HepG2 (cell line): ENCODE measurements at regions not wholly inside any gene's neighbourhood (a gene's known extent, or its start where the extent isn't known, plus 50 kb on each side); places are given as distances from the start of the nearest gene placed in this dataset.

Experiments used
- ATAC-seq: fragments of 200-7000 bp; cut with Tn5 transposase; 3 replicates; pipeline ENCODE4 v1.9.1; 2020; ENCODE audit warnings: mild to moderate bottlenecking, moderate library complexity
- BruUV-seq: library from RNA; stranded (reverse); fragments of 400-500 nt; replicated peaks from 2 replicates; lab custom pipeline; 2021; lab: Mats Ljungman, UMichigan
- CTCF ChIA-PET: fragments of 300-600 bp; formaldehyde crosslinking; extraction: SDS; loops from one replicate; lab custom pipeline; 2021; ENCODE audit warnings: low total read pairs, inconsistent platforms, low intra/inter-chr PET ratio; lab: Yijun Ruan, JAX
- POLR2A ChIA-PET: fragments of 350-600 bp; sonication (Branson Sonifier 250); formaldehyde crosslinking; loops from one replicate; lab custom pipeline; 2020; ENCODE audit warnings: antibody characterized with exemption, inconsistent platforms; lab: Yijun Ruan, JAX
- DNase-seq: peaks from one replicate; pipeline ENCODE4 v3.0.0-alpha.2; 2015; ENCODE audit warnings: low spot score
- FAIRE-seq: peaks from 3 replicates; lab custom pipeline; 2011; peaks lifted over from hg19 to GRCh38; lab: Jason Lieb, UNC
- H2AFZ ChIP-seq: one replicate; pipeline ENCODE4 v1.6.1; 2011; ENCODE audit warnings: low read length, inconsistent platforms
- H3K27ac ChIP-seq: fragments of 300-600 bp; 3 replicates; pipeline ENCODE4 v1.8.0; 2011; ENCODE audit warnings: mixed run types, mild to moderate bottlenecking, mixed read lengths, low read length, inconsistent platforms; ENCODE audit not compliant: insufficient read depth; ENCODE audit errors: extremely low read length
- H3K27me3 ChIP-seq, 2 experiments: fragments of 200-600 bp in 1 of 2; 2 replicates in 1 of 2; 3 replicates in 1 of 2; pipeline versions ENCODE4 v1.6.0 to v1.8.0; 2011; ENCODE audit warnings: low read length in 2 of 2, mild to moderate bottlenecking in 2 of 2, moderate library complexity in 2 of 2, inconsistent platforms in 1 of 2; ENCODE audit not compliant: insufficient read depth in 2 of 2, control insufficient read depth in 1 of 2
- H3K36me3 ChIP-seq, 2 experiments: fragments of 200-600 bp in 1 of 2; replicated peaks in 1 of 2; 2 replicates in 1 of 2; 3 replicates in 1 of 2; pipeline versions ENCODE4 v1.5.1 to v1.8.0; 2011; ENCODE audit warnings: low read length in 2 of 2, inconsistent platforms in 1 of 2; ENCODE audit not compliant: insufficient read depth in 2 of 2, control insufficient read depth in 1 of 2
- H3K4me1 ChIP-seq: 2 replicates; pipeline ENCODE4 v1.5.1; 2012; ENCODE audit warnings: low read length, inconsistent platforms; ENCODE audit not compliant: insufficient read depth
- H3K4me2 ChIP-seq: 2 replicates; pipeline ENCODE4 v1.6.0; 2011; ENCODE audit warnings: low read depth, low read length, inconsistent platforms
- H3K4me3 ChIP-seq, 3 experiments: fragments of 200-600 bp in 1 of 3; sonication (generic), shearing (Covaris generic) in 1 of 3; replicated peaks in 1 of 3; 2 replicates each; pipeline ENCODE4 v1.5.1; 2011 to 2016; ENCODE audit warnings: low read length in 3 of 3, inconsistent platforms in 2 of 3, low read depth in 2 of 3, mild to moderate bottlenecking in 2 of 3, control low read depth in 1 of 3, mixed read lengths in 1 of 3; ENCODE audit not compliant: insufficient read depth in 1 of 3
- H3K79me2 ChIP-seq: one replicate; pipeline ENCODE4 v1.6.1; 2011; ENCODE audit warnings: low read length, inconsistent platforms; ENCODE audit not compliant: insufficient read depth
- H3K9ac ChIP-seq: 2 replicates; pipeline ENCODE4 v1.6.0; 2011; ENCODE audit warnings: mild to moderate bottlenecking, low read depth, low read length, inconsistent platforms; ENCODE audit not compliant: insufficient read depth
- H3K9me3 ChIP-seq: 2 replicates; pipeline ENCODE4 v1.5.1; 2012; ENCODE audit warnings: mild to moderate bottlenecking, low read length
- H4K20me1 ChIP-seq: 2 replicates; pipeline ENCODE4 v1.6.0; 2011; ENCODE audit warnings: inconsistent platforms, mild to moderate bottlenecking, low read length, moderate library complexity; ENCODE audit not compliant: insufficient read depth
- E2F1 ChIP-seq: sonication (generic); formaldehyde crosslinking; IDR thresholded peaks from 2 replicates; pipeline ENCODE4 v1.5.0; 2020; ENCODE audit warnings: missing genetic modification reagents
- FLYWCH1 ChIP-seq: sonication (generic); formaldehyde crosslinking; IDR thresholded peaks from 2 replicates; pipeline ENCODE4 v1.8.1; 2023; ENCODE audit warnings: mild to moderate bottlenecking, missing genetic modification reagents
- GLI4 ChIP-seq: sonication (generic); formaldehyde crosslinking; IDR thresholded peaks from 2 replicates; pipeline ENCODE4 v1.5.1; 2020; ENCODE audit warnings: missing genetic modification reagents, mild to moderate bottlenecking, moderate library complexity, borderline replicate concordance
- KLF16 ChIP-seq, 2 experiments: sonication (generic) in 1 of 2; formaldehyde crosslinking in 1 of 2; IDR thresholded peaks; 2 replicates each; pipeline versions ENCODE4 v1.6.1 to v1.8.0; 2016 to 2023; ENCODE audit warnings: missing genetic modification reagents in 2 of 2, missing compliant biosample characterization in 1 of 2
- MLX ChIP-seq: IDR thresholded peaks from 2 replicates; pipeline ENCODE4 v1.6.1; 2016
- ZC3H4 ChIP-seq: sonication (generic); formaldehyde crosslinking; IDR thresholded peaks from 2 replicates; pipeline ENCODE4 v1.4.0; 2020; ENCODE audit warnings: missing genetic modification reagents, borderline replicate concordance
- WGBS: methylation state at CpG from one replicate; pipeline ENCODE4 v1.1.6; 2017; ENCODE audit warnings: low lambda C conversion rate; 5-methylcytosine and 5-hydroxymethylcytosine counted together
- in situ Hi-C: cut with HindIII; loops from 2 replicates; pipeline ENCODE4 v1.10.0; 2017; ENCODE audit warnings: low pct_unique_long_range_greater_than_20kb; ENCODE audit not compliant: extremely low pct_ligation_motif_present
- intact Hi-C: fragments of 100-400 bp; cut with micrococcal nuclease; formaldehyde crosslinking; loops from one replicate; pipeline ENCODE4 v1.10.0; 2022; ENCODE audit not compliant: unreplicated experiment
- TF ChIP-seq, protein P1 (sequence below): sonication (generic); formaldehyde crosslinking; IDR thresholded peaks from 2 replicates; pipeline ENCODE4 v1.4.0; 2020; ENCODE audit warnings: missing genetic modification reagents, borderline replicate concordance
- TF ChIP-seq, protein P2 (sequence below): sonication (generic); formaldehyde crosslinking; IDR thresholded peaks from 2 replicates; pipeline ENCODE4 v1.4.0; 2020; ENCODE audit warnings: missing genetic modification reagents

DNA sequence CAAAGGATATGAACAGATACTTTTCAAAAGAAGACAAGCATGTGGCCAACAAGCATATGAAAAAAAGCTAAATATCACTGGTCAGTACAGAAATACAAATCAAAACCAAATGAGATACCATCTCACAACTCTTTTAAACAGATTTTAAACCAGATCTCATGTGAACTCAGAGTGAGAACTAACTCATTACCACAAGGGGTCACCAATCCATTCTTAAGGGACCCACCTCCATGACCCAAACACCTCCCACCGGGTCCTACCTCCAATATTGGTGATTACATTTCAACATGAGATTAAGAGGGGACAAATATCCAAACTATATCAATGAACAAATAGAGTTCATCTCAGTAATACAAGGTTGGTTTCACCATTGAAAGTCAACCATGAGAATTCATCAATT lies 319.8 kb upstream of the GULP1 start:
- no peak for TF ChIP-seq GLI4
- no peak for TF ChIP-seq KLF16 (CRISPR knock-in tag; IDR thresholded peaks at IDR 0.05)
- no peak for TF ChIP-seq ZC3H4
- TF ChIP-seq, protein P1, sequence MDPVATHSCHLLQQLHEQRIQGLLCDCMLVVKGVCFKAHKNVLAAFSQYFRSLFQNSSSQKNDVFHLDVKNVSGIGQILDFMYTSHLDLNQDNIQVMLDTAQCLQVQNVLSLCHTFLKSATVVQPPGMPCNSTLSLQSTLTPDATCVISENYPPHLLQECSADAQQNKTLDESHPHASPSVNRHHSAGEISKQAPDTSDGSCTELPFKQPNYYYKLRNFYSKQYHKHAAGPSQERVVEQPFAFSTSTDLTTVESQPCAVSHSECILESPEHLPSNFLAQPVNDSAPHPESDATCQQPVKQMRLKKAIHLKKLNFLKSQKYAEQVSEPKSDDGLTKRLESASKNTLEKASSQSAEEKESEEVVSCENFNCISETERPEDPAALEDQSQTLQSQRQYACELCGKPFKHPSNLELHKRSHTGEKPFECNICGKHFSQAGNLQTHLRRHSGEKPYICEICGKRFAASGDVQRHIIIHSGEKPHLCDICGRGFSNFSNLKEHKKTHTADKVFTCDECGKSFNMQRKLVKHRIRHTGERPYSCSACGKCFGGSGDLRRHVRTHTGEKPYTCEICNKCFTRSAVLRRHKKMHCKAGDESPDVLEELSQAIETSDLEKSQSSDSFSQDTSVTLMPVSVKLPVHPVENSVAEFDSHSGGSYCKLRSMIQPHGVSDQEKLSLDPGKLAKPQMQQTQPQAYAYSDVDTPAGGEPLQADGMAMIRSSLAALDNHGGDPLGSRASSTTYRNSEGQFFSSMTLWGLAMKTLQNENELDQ (CRISPR knock-in tag) = no peak
- Histone ChIP-seq H3K36me3 (no peaks in the 10 kb centered on the region), H3K27ac (no peak overlapping the region), H3K9ac (no peak overlapping the region), H2AFZ (no peak overlapping the region), H4K20me1 (no peaks in the 10 kb centered on the region), H3K9me3 (no peaks in the 10 kb centered on the region), H3K4me1 (no peaks in the 10 kb centered on the region), H3K4me2 (no peak overlapping the region), H3K79me2 (no peaks in the 10 kb centered on the region), H3K4me3 (no peak overlapping the region), H3K27me3 (no peaks in the 10 kb centered on the region)
- ChIA-PET CTCF (no interaction called here), POLR2A (no interaction called here)
- DNase-seq (no peak), FAIRE-seq (no peak), ATAC-seq (no peak)
- in situ Hi-C loops = no loop called here
- BruUV-seq = no TSS peak
- 0% methylated on average over 1 of the region's 1 CpG for WGBS
- intact Hi-C loops = no loop called here

- Histone ChIP-seq H2AFZ (no peak overlapping the region), H4K20me1 (no peaks in the 10 kb centered on the region), H3K9me3 (no peaks in the 10 kb centered on the region), H3K27me3 (no peaks in the 10 kb centered on the region), H3K9ac (no peak overlapping the region), H3K36me3 (no peaks in the 10 kb centered on the region), H3K4me1 (no peaks in the 10 kb centered on the region), H3K79me2 (no peaks in the 10 kb centered on the region), H3K27ac (no peak overlapping the region), H3K4me3 (no peak overlapping the region), H3K4me2 (no peak overlapping the region)
- no TSS peak for BruUV-seq
- DNase-seq (no peak), ATAC-seq (no peak), FAIRE-seq (no peak)
- WGBS = under 1% methylated on average over 2 of the region's 2 CpGs
- POLR2A ChIA-PET = no interaction called here
- in situ Hi-C loops = no loop called here
- CTCF ChIA-PET = no interaction called here
- intact Hi-C loops = no loop called here
- TF ChIP-seq FLYWCH1 (CRISPR knock-in tag) = no peak
- no peak for TF ChIP-seq E2F1 (CRISPR knock-in tag)
- TF ChIP-seq, protein P2, sequence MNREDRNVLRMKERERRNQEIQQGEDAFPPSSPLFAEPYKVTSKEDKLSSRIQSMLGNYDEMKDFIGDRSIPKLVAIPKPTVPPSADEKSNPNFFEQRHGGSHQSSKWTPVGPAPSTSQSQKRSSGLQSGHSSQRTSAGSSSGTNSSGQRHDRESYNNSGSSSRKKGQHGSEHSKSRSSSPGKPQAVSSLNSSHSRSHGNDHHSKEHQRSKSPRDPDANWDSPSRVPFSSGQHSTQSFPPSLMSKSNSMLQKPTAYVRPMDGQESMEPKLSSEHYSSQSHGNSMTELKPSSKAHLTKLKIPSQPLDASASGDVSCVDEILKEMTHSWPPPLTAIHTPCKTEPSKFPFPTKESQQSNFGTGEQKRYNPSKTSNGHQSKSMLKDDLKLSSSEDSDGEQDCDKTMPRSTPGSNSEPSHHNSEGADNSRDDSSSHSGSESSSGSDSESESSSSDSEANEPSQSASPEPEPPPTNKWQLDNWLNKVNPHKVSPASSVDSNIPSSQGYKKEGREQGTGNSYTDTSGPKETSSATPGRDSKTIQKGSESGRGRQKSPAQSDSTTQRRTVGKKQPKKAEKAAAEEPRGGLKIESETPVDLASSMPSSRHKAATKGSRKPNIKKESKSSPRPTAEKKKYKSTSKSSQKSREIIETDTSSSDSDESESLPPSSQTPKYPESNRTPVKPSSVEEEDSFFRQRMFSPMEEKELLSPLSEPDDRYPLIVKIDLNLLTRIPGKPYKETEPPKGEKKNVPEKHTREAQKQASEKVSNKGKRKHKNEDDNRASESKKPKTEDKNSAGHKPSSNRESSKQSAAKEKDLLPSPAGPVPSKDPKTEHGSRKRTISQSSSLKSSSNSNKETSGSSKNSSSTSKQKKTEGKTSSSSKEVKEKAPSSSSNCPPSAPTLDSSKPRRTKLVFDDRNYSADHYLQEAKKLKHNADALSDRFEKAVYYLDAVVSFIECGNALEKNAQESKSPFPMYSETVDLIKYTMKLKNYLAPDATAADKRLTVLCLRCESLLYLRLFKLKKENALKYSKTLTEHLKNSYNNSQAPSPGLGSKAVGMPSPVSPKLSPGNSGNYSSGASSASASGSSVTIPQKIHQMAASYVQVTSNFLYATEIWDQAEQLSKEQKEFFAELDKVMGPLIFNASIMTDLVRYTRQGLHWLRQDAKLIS (CRISPR knock-in tag) = no peak
- TF ChIP-seq MLX = no peak
Measured at GRCh38 chr2:187976259-187976985, 315.3 kb upstream of the GULP1 start.
